Neuronal stem cell (in vitro differentiated cells): ENCODE measurements at regions not wholly inside any gene's neighbourhood (a gene's known extent, or its start where the extent isn't known, plus 50 kb on each side); places are given as distances from the start of the nearest gene placed in this dataset.
"Not testable (repeated sequence)": the region's sequence is repeated elsewhere in the genome, so short reads cannot be mapped to it uniquely, and the experiment has no call there.

ENCODE experiments used
- DNase-seq: peaks from one replicate; pipeline ENCODE4 v3.0.0-alpha.2; 2013; ENCODE audit warnings: low spot score
- H2AFZ ChIP-seq: one replicate; pipeline ENCODE4 v1.6.1; 2013; ENCODE audit warnings: mild to moderate bottlenecking, low read length, inconsistent platforms
- H2AK5ac ChIP-seq: 2 replicates; pipeline ENCODE4 v1.6.1; 2013; ENCODE audit warnings: low read depth, mild to moderate bottlenecking, inconsistent platforms, low read length, moderate library complexity, mixed read lengths
- H2BK120ac ChIP-seq: 2 replicates; pipeline ENCODE4 v1.6.1; 2013; ENCODE audit warnings: low read depth, mild to moderate bottlenecking, inconsistent platforms, low read length, moderate library complexity, mixed read lengths
- H2BK12ac ChIP-seq: one replicate; pipeline ENCODE4 v1.6.1; 2013; ENCODE audit warnings: low read length, inconsistent platforms
- H2BK15ac ChIP-seq: 2 replicates; pipeline ENCODE4 v1.6.1; 2013; ENCODE audit warnings: mild to moderate bottlenecking, low read length, inconsistent platforms, mixed read lengths
- H2BK5ac ChIP-seq: one replicate; pipeline ENCODE4 v1.6.1; 2013; ENCODE audit warnings: inconsistent platforms, mild to moderate bottlenecking, low read length, moderate library complexity
- H3K14ac ChIP-seq: one replicate; pipeline ENCODE4 v1.6.1; 2013; ENCODE audit warnings: low read length, inconsistent platforms
- H3K18ac ChIP-seq: 2 replicates; pipeline ENCODE4 v1.6.1; 2013; ENCODE audit warnings: low read length, inconsistent platforms
- H3K23ac ChIP-seq: 2 replicates; pipeline ENCODE4 v1.6.1; 2013; ENCODE audit warnings: low read depth, mild to moderate bottlenecking, mixed read lengths, low read length, inconsistent platforms; ENCODE audit not compliant: poor library complexity
- H3K27ac ChIP-seq: replicated peaks from 3 replicates; pipeline ENCODE4 v1.5.1; 2013; ENCODE audit warnings: low read length, inconsistent platforms
- H3K27me3 ChIP-seq, 3 experiments: 2 replicates each; pipeline ENCODE4 v1.6.1; 2013; ENCODE audit warnings: low read length in 3 of 3, mild to moderate bottlenecking in 2 of 3, inconsistent platforms in 1 of 3, low read depth in 1 of 3, mixed read lengths in 1 of 3, moderate library complexity in 1 of 3; ENCODE audit not compliant: control insufficient read depth in 3 of 3, insufficient read depth in 3 of 3
- H3K36me3 ChIP-seq, 2 donors: replicated peaks in 1 of 2; 2 replicates each; pipeline ENCODE4 v1.6.1; 2013; ENCODE audit warnings: low read length in 2 of 2; ENCODE audit not compliant: control insufficient read depth in 2 of 2, insufficient read depth in 2 of 2
- H3K4ac ChIP-seq: 2 replicates; pipeline ENCODE4 v1.6.1; 2013; ENCODE audit warnings: inconsistent platforms, mild to moderate bottlenecking, low read length, moderate library complexity
- H3K4me1 ChIP-seq, 2 donors: 1 replicate in 1 of 2; 2 replicates in 1 of 2; pipeline ENCODE4 v1.6.1; 2013; ENCODE audit warnings: low read length in 2 of 2, low read depth in 1 of 2; ENCODE audit not compliant: control insufficient read depth in 2 of 2, insufficient read depth in 1 of 2
- H3K4me2 ChIP-seq: one replicate; pipeline ENCODE4 v1.6.1; 2013; ENCODE audit warnings: mild to moderate bottlenecking, low read length, inconsistent platforms; ENCODE audit not compliant: insufficient read depth, poor library complexity, severe bottlenecking
- H3K4me3 ChIP-seq, 2 donors: 2 replicates each; pipeline ENCODE4 v1.5.1; 2013; ENCODE audit warnings: low read length in 2 of 2, mild to moderate bottlenecking in 2 of 2, inconsistent platforms in 1 of 2, moderate library complexity in 1 of 2
- H3K79me1 ChIP-seq: one replicate; pipeline ENCODE4 v1.6.1; 2013; ENCODE audit warnings: low read depth, mild to moderate bottlenecking, inconsistent platforms, low read length, moderate library complexity
- H3K9ac ChIP-seq: one replicate; pipeline ENCODE4 v1.6.1; 2013; ENCODE audit warnings: mild to moderate bottlenecking, low read depth, low read length, inconsistent platforms; ENCODE audit not compliant: poor library complexity
- H3K9me3 ChIP-seq, 2 donors: replicated peaks in 1 of 2; 2 replicates each; pipeline versions ENCODE3 to v1.6.1; 2013; ENCODE audit warnings: low read length in 2 of 2, mild to moderate bottlenecking in 2 of 2, inconsistent platforms in 1 of 2, low read depth in 1 of 2, mixed read lengths in 1 of 2, moderate library complexity in 1 of 2; ENCODE audit not compliant: control insufficient read depth in 2 of 2, insufficient read depth in 1 of 2
- H4K8ac ChIP-seq: one replicate; pipeline ENCODE4 v1.6.1; 2013; ENCODE audit warnings: low read depth, mild to moderate bottlenecking, inconsistent platforms, low read length, moderate library complexity
- H4K91ac ChIP-seq: one replicate; pipeline ENCODE4 v1.6.1; 2013; ENCODE audit warnings: low read length, low read depth, mild to moderate bottlenecking, inconsistent platforms; ENCODE audit not compliant: poor library complexity
- WGBS, 2 donors: extraction: QIAGEN DNeasy Blood & Tissue Kit; methylation state at CpG; one replicate each; pipeline ENCODE4 v1.1.7; 2013; ENCODE audit warnings: missing lambda C conversion rate in 2 of 2, mixed read lengths in 1 of 2; ENCODE audit not compliant: insufficient read length in 2 of 2, insufficient replicate concordance in 1 of 2; ENCODE audit errors: extremely low coverage in 2 of 2; 5-methylcytosine and 5-hydroxymethylcytosine counted together

DNA sequence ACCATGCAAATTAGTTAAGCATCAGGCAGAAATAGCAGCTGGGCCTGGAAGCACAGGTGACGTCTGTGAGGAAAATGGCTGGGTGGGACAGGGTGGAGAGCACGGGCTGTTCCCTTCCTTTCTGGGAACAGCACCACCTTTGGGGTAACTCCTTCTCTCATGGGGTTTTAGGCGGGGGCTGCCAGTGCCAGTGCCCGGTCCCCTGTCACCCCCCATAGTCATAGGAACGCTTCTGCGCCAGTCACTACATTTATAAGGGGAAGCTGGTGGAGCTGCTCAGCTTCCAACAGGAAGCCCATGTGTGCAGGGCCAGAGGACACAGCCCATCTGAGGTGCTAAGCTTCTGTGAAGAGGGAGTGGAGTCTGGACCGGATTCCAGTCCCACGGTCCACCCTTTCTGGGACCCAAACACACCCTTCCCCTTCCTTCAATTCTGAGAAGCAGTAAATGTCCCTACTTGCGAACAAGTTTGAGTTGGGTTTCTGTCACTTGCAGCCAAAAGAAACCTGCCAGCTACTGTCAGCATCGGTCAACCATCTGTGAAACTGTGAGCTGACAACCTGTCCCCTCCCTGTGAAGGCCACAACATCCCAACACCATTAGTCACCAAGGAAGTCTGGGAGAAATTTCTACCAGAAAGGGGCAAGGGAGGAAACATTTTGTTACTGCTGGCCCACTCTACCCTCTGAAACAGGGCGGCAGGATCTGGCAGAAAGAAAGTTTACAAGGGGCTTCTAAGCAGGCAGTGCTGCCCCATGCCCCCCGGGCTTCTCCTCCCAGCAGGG, 86.0 kb upstream of the AMZ2 start:
- Histone ChIP-seq H2BK5ac (no peak overlapping the region), H3K36me3 (no peaks in the 10 kb centered on the region), H3K9ac (no peak overlapping the region), H3K18ac (no peak overlapping the region), H2BK15ac (no peak overlapping the region), H4K91ac (no peak overlapping the region), H3K9me3 (no peaks in the 10 kb centered on the region), H3K23ac (no peak overlapping the region), H4K8ac (no peak overlapping the region), H3K4me3 (peak overlapping the region in 1 of 2 donors; percentile 54), H3K79me1 (no peaks in the 10 kb centered on the region), H3K4ac (no peak overlapping the region), H3K27ac (no peak overlapping the region), H2BK120ac (no peak overlapping the region), H3K14ac (no peak overlapping the region), H3K27me3 (no peaks in the 10 kb centered on the region), H2AK5ac (no peak overlapping the region), H2AFZ (no peak overlapping the region), H2BK12ac (no peak overlapping the region), H3K4me1 (no peaks in the 10 kb centered on the region), H3K4me2 (no peak overlapping the region)
- DNase-seq = no peak
- no CpG with 5 or more reads among the region's 12 CpGs for WGBS, 2 donors

DNA sequence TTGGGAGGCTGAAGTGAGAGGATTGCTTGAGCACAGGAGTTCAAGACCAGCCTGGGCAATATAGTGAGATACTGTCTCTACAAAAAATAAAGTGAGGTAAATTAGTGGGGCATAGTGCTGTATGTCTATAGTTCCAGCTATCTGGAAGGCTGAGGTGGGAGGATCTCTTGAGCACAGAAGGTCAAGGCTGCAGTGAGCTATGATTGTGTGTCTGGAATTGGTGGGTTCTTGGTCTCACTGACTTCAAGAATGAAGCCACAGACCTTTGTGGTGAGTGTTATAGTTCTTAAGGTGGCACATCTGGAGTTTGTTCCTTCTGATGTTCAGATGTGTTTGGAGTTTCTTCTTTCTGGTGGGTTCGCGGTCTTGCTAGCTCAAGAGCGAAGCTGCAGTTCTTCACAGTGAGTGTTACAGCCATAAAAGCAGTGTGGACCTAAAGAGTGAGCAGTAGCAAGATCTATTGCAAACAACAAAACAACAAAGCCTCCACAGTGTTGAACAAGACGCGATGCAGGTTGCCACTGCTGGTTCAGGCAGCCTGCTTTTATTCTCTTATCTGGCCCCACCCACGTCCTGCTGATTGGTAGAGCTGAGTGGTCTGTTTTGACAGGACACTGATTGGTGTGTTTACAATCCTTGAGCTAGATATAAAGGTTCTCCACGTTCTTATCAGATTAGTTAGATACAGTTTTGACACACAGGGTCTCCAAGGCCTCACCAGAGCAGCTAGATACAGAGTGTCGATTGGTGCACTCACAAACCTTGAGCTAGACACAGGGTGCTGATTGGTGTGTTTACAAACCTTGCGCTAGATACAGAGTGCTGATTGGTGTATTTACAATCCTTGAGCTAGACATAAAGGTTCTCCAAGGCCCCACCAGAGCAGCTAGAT, 79.3 kb upstream of the AMZ2 start:
- not testable (repeated sequence) for H3K14ac ChIP-seq, H4K91ac ChIP-seq, H3K4me3 ChIP-seq, H3K4me2 ChIP-seq, H2BK120ac ChIP-seq, H3K23ac ChIP-seq, H3K27ac ChIP-seq, H2BK5ac ChIP-seq, H3K27me3 ChIP-seq, H3K4me1 ChIP-seq, DNase-seq, H3K36me3 ChIP-seq, H3K79me1 ChIP-seq, H3K18ac ChIP-seq, H3K4ac ChIP-seq, H3K9ac ChIP-seq, H2BK15ac ChIP-seq, H4K8ac ChIP-seq, H2AK5ac ChIP-seq, H3K9me3 ChIP-seq
- Histone ChIP-seq H2BK12ac (peak overlapping the region; percentile 16), H2AFZ (peak overlapping the region; percentile 40)
- no CpG with 5 or more reads among the region's 9 CpGs for WGBS, 2 donors

DNA sequence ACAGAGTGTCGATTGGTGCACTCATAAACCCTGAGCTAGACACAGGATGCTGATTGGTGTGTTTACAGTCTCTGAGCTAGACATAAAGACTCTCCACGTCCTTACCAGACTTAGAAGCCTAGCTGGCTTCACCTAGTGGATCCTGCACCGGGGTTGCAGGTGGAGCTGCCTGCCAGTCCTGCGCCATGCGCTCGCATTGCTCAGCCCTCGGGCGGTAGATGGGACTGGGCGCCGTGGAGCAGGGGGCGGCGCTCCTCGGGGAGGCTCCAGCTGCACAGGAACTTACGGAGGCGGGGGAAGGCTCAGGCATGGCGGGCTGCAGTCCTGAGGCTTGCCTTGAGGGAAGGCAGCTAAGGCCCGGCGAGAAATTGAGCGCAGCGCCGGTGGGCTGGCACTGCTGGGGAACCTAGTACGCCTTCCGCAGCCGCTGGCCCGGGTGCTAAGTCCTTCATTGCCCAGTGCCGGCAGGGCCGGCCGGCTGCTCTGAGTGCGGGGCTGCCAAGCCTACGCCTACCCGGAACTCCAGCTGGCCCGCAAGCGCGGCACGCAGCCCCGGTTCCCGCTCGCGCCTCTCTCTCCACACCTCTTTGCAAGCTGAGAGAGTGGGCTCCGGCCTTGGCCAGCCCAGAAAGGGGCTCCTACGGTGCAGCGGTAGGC, 78.5 kb upstream of the AMZ2 start:
- H3K23ac ChIP-seq, H3K79me1 ChIP-seq, H2BK120ac ChIP-seq, H3K4me3 ChIP-seq, H3K4me1 ChIP-seq, H2AK5ac ChIP-seq, H3K4ac ChIP-seq, H2BK5ac ChIP-seq, H3K27ac ChIP-seq, H4K8ac ChIP-seq, H3K4me2 ChIP-seq, H3K14ac ChIP-seq, H3K27me3 ChIP-seq, DNase-seq, H3K9ac ChIP-seq, H3K36me3 ChIP-seq, H3K9me3 ChIP-seq, H2BK12ac ChIP-seq, H2BK15ac ChIP-seq: not testable (repeated sequence)
- H2AFZ ChIP-seq = peak overlapping the region; percentile 34
- peak overlapping the region; percentile 53 for H4K91ac ChIP-seq
- no CpG with 5 or more reads among the region's 42 CpGs for WGBS, 2 donors
- H3K18ac ChIP-seq = peak overlapping the region; percentile 64

DNA sequence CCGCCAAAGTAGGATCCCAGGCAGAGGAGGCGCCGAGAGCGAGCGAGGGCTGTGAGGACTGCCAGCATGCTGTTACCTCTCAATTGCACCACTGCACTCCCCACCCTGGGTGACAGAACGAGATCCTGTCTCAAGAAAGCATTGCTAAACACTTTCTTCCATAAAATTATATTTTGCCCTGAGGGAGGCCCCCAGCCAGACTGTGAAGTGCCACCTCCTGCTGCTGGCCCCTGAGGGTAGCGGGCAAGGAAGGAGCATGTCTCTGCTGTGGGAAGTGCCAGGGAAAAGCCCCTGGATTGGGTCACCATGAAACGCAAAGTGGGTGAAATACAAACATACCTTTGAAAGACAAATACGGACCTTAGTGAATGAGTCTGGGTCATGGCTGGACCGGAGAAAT, 78.0 kb upstream of the AMZ2 start:
- Histone ChIP-seq H3K27ac (no peak overlapping the region), H4K8ac (no peak overlapping the region), H3K18ac (no peak overlapping the region), H2AFZ (no peak overlapping the region), H3K79me1 (peaks cover 2% of the 10 kb centered on the region), H2BK12ac (no peak overlapping the region), H4K91ac (peak overlapping the region; percentile 53), H3K36me3 (no peaks in the 10 kb centered on the region), H3K23ac (no peak overlapping the region), H3K4me1 (no peaks in the 10 kb centered on the region), H3K9ac (no peak overlapping the region), H2BK120ac (no peak overlapping the region), H3K4me2 (no peak overlapping the region), H3K27me3 (no peaks in the 10 kb centered on the region), H2AK5ac (no peak overlapping the region), H2BK5ac (no peak overlapping the region), H2BK15ac (no peak overlapping the region), H3K4me3 (no peak overlapping the region), H3K9me3 (no peaks in the 10 kb centered on the region), H3K4ac (no peak overlapping the region), H3K14ac (no peak overlapping the region)
- no CpG with 5 or more reads among the region's 10 CpGs for WGBS, 2 donors
- no peak for DNase-seq
